Parathyroid adenoma (tissue), 2 donors: ENCODE measurements at regions not wholly inside any gene's neighbourhood (a gene's known extent, or its start where the extent isn't known, plus 50 kb on each side); places are given as distances from the start of the nearest gene placed in this dataset.
"Not testable (repeated sequence)": the region's sequence is repeated elsewhere in the genome, so short reads cannot be mapped to it uniquely, and the experiment has no call there.

Source experiments
- H2AFZ ChIP-seq: fragments of 300-600 bp; sonication (generic); one replicate; pipeline ENCODE4 v1.7.0; 2017; ENCODE audit warnings: antibody characterized with exemption, mild to moderate bottlenecking
- H3K27ac ChIP-seq: fragments of 300-600 bp; sonication (generic); one replicate; pipeline ENCODE4 v1.7.0; 2017
- H3K27me3 ChIP-seq: fragments of 300-600 bp; sonication (generic); one replicate; pipeline ENCODE4 v1.7.0; 2017; ENCODE audit warnings: low read length; ENCODE audit not compliant: control insufficient read depth, insufficient read depth
- H3K36me3 ChIP-seq: fragments of 300-600 bp; sonication (generic); one replicate; pipeline ENCODE4 v1.7.0; 2017; ENCODE audit warnings: low read length; ENCODE audit not compliant: control insufficient read depth, insufficient read depth
- H3K4me1 ChIP-seq: fragments of 300-600 bp; sonication (generic); one replicate; pipeline ENCODE4 v1.7.0; 2017; ENCODE audit warnings: control low read depth
- H3K4me2 ChIP-seq: fragments of 300-600 bp; sonication (generic); one replicate; pipeline ENCODE4 v1.7.0; 2017; ENCODE audit warnings: low read length
- H3K4me3 ChIP-seq: fragments of 300-600 bp; sonication (generic); one replicate; pipeline ENCODE4 v1.7.0; 2017; ENCODE audit warnings: low read depth, low read length
- H3K79me2 ChIP-seq: fragments of 300-600 bp; sonication (generic); one replicate; pipeline ENCODE4 v1.7.0; 2017; ENCODE audit warnings: control low read depth
- H3K9ac ChIP-seq: fragments of 300-600 bp; sonication (generic); one replicate; pipeline ENCODE4 v1.7.0; 2017; ENCODE audit warnings: mild to moderate bottlenecking
- H3K9me3 ChIP-seq: fragments of 300-600 bp; sonication (generic); one replicate; pipeline ENCODE4 v1.7.0; 2017; ENCODE audit warnings: low read length; ENCODE audit not compliant: control insufficient read depth
- TF ChIP-seq, protein P1 (sequence below): fragments of 300-600 bp; sonication (generic); IDR thresholded peaks from one replicate; pipeline ENCODE4 v1.7.0; 2017; ENCODE audit warnings: antibody characterized with exemption, mild to moderate bottlenecking
- donor health status: primary hyperparathyroidism.

DNA sequence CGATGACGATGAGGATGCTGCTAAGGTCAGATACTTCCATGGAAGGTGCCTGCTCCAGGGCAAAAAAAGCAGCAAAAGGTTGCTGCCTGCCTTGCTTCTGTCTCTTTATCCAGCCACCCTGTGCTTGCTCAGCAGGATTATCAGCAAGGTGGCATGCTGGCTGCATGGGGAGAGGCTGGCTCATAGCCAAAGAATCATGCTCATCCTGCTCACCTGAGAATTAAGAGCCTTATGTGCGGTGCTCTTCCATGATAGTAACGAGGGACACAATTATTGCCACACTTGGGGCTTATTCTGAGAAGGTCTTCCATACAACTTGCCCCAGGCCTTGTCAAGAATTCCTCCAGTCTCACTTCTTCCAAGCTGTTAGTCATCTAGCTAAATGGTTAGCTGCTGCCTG lies 60.4 kb upstream of the SEC11C start:
- Histone ChIP-seq H3K9me3 (no peaks in the 10 kb centered on the region), H3K79me2 (no peaks in the 10 kb centered on the region), H3K27me3 (no peaks in the 10 kb centered on the region), H3K36me3 (no peaks in the 10 kb centered on the region), H3K27ac (peak overlapping the region; percentile 24), H2AFZ (peak overlapping the region; percentile 25), H3K4me1 (peaks cover 17% of the 10 kb centered on the region), H3K4me3 (no peak overlapping the region), H3K4me2 (peak overlapping the region; percentile 43), H3K9ac (no peak overlapping the region)
- TF ChIP-seq, protein P1, sequence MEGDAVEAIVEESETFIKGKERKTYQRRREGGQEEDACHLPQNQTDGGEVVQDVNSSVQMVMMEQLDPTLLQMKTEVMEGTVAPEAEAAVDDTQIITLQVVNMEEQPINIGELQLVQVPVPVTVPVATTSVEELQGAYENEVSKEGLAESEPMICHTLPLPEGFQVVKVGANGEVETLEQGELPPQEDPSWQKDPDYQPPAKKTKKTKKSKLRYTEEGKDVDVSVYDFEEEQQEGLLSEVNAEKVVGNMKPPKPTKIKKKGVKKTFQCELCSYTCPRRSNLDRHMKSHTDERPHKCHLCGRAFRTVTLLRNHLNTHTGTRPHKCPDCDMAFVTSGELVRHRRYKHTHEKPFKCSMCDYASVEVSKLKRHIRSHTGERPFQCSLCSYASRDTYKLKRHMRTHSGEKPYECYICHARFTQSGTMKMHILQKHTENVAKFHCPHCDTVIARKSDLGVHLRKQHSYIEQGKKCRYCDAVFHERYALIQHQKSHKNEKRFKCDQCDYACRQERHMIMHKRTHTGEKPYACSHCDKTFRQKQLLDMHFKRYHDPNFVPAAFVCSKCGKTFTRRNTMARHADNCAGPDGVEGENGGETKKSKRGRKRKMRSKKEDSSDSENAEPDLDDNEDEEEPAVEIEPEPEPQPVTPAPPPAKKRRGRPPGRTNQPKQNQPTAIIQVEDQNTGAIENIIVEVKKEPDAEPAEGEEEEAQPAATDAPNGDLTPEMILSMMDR = no peak

DNA sequence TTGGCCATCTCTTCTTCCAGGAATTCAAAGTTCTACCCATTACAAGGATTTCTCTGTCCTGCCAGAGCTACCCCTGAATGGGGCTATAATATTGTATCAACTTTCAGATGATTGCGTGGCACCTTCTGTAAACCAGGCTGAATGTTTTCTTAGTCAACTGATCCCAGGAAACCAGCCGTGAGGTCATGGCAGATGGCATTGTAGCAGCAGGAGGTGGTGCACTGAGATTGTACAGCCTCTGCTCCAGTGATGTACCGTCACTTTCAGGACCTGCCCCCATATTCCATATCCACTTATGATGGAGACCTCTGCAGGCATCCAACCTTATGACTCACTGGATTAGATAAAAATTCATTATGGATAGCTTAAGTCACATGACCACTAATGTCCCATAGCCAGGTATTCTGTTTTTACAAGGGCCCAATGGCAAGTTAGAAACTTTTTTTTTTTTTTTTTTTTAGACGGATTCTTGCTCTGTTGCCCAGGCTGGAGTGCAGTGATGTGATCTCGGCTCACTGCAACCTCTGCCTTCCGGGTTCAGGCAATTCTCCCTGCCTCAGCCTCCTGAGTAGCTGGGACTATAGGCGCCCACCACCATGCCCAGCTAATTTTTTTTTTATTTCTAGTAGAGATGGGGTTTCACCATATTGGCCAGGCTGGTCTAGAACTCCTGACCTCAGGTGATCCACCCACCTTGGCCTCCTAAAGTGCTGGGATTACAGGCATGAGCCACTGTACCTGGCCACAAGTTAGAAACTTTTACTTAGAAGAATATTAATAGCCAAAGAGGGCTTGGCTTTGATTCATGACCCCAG lies 59.8 kb upstream of the SEC11C start:
- H3K4me3 ChIP-seq, H3K9me3 ChIP-seq, H3K79me2 ChIP-seq, H3K27me3 ChIP-seq, H3K9ac ChIP-seq, H3K36me3 ChIP-seq: not testable (repeated sequence)
- Histone ChIP-seq H2AFZ (peak overlapping the region; percentile 25), H3K4me1 (peaks cover 17% of the 10 kb centered on the region), H3K4me2 (peak overlapping the region; percentile 13), H3K27ac (peak overlapping the region; percentile 24)

DNA sequence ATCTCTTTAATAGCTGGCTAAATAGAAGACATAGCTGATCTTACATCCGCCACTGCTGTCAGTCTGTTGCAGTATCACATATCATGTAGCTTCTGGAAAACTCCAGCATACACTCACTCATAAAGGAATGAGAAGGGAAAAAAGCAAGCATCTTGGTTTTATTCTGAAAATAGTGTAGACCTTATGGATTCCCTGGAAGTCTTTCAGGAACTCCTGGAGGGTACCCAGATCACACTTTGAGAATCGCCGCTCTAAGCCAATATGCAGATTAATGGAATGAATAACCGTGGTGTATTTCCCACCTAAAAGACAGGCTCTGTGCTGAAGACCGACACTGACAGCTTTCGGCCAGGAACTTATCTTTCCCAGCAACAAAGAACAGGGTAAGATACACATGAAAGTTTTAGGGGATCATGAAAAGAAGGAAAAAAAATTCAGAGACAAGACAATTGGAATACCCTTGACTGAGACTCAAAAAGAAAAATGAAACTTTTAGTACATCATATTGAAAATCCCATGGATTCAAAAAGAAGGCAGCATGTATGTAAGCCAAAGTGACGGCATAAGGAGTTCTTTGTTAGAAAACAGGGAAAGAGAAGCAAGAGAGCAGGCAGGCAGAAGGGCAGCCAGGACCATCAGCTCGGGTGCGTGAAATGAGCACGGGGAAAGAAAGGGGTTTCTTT lies 56.4 kb upstream of the SEC11C start:
- Histone ChIP-seq H3K9ac (no peak overlapping the region), H3K27ac (no peak overlapping the region), H3K4me1 (peaks cover 26% of the 10 kb centered on the region)

DNA sequence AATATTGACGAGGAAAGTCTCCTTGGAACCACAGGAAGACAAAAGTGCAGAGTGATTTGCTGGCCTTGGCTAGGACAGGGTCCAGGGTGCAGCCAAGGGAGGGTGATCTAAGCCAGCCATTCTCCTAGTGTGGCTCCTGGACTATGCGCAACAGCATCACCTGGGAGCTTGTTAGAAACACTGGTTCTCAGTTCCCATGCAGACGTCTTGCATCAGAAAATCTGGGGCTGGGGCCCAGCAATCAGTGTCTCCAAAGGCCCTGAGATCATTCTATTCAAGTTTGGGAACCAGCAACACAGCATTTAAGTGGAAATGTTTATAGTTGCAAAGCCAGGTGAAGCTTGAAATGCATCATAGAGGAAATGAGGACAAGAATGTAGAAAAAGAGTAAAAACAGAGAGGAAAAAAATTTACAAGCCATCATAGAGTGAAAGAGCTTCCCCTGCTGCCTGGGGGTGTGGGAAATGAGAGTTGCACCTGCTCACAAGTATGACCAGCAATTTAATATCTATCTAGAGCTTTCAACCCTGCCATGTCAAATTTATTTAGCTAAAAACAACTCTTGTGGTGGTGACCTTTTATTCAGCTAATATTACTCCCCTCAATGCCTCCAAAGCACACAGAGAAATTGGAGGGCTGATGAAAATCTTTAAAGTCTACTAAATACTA lies 54.4 kb upstream of the SEC11C start:
- H3K27ac ChIP-seq = no peak overlapping the region
- no peak overlapping the region for H3K9ac ChIP-seq
- H3K27me3 ChIP-seq = no peaks in the 10 kb centered on the region
- TF ChIP-seq, protein P1 = no peak
- H3K4me1 ChIP-seq = peaks cover 12% of the 10 kb centered on the region
- H3K36me3 ChIP-seq = no peaks in the 10 kb centered on the region
- no peaks in the 10 kb centered on the region for H3K9me3 ChIP-seq
- peak overlapping the region; percentile 10 for H2AFZ ChIP-seq
- no peak overlapping the region for H3K4me3 ChIP-seq
- H3K79me2 ChIP-seq = no peaks in the 10 kb centered on the region
- H3K4me2 ChIP-seq = no peak overlapping the region

More for the DNA sequence above, 56.4 kb upstream of the SEC11C start:
- H3K9me3 ChIP-seq = no peaks in the 10 kb centered on the region
- H2AFZ ChIP-seq = no peak overlapping the region
- H3K79me2 ChIP-seq = no peaks in the 10 kb centered on the region
- TF ChIP-seq, protein P1 = no peak
- H3K4me2 ChIP-seq = no peak overlapping the region
- H3K36me3 ChIP-seq = no peaks in the 10 kb centered on the region
- no peaks in the 10 kb centered on the region for H3K27me3 ChIP-seq
- H3K4me3 ChIP-seq = no peak overlapping the region

DNA sequence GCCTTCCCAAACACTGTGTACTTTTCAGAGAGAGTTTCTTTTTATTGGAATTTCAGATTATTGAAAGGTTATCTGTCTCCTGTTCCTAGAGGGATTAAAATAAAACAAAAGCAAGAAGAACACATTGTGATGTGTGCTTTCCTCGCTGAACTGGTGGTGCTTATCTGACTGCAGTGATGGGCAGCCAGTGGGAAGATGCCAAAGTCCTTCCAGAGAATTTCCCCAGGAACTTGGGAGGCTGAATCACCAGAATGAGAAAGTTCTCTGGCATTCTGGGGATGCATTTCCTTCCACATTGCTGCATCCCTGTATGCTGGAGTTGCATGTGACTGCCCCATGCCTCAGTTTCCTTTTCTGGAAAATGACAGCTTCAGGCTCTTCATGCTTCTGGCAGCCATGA lies 53.9 kb upstream of the SEC11C start:
- Histone ChIP-seq H3K36me3 (no peaks in the 10 kb centered on the region), H3K4me2 (no peak overlapping the region), H3K79me2 (no peaks in the 10 kb centered on the region), H3K9ac (no peak overlapping the region), H3K27me3 (no peaks in the 10 kb centered on the region), H3K4me1 (peaks cover 12% of the 10 kb centered on the region), H3K4me3 (no peak overlapping the region), H2AFZ (peak overlapping the region; percentile 10), H3K9me3 (no peaks in the 10 kb centered on the region), H3K27ac (no peak overlapping the region)
- TF ChIP-seq, protein P1 = no peak
